ENCODE measurements at regions not wholly inside any gene's neighbourhood (a gene's known extent, or its start where the extent isn't known, plus 50 kb on each side); places are given as distances from the start of the nearest gene placed in this dataset.
"Not testable (repeated sequence)": the region's sequence is repeated elsewhere in the genome, so short reads cannot be mapped to it uniquely, and the experiment has no call there.

- no peaks in the 10 kb centered on the region for H3K27me3 ChIP-seq (ENCODE audit: control insufficient read depth, insufficient read depth, low read length)
- no peak overlapping the region for H3K4me3 ChIP-seq (ENCODE audit: low read length)
- WGBS (ENCODE audit: insufficient coverage, low lambda C conversion rate) = no CpG with 5 or more reads among the region's 16 CpGs
- no peaks in the 10 kb centered on the region for H3K36me3 ChIP-seq (ENCODE audit: control insufficient read depth, insufficient read depth, low read length)
- H3K27ac ChIP-seq (ENCODE audit: low read length) = no peak overlapping the region
- peaks cover 5% of the 10 kb centered on the region for H3K9me3 ChIP-seq (ENCODE audit: control insufficient read depth, low read depth, low read length)
- no peak for DNase-seq
- no peaks in the 10 kb centered on the region for H3K4me1 ChIP-seq (ENCODE audit: control insufficient read depth, insufficient read depth, low read length)
These were observed 61.7 kb upstream of the PPP2R2D start for GRCh38 chr10:131838966-131839742.

- H3K4me1 ChIP-seq (ENCODE audit: control insufficient read depth, insufficient read depth, low read length); H3K4me3 ChIP-seq (ENCODE audit: low read length); H3K9me3 ChIP-seq (ENCODE audit: control insufficient read depth, low read depth, low read length); H3K36me3 ChIP-seq (ENCODE audit: control insufficient read depth, insufficient read depth, low read length); DNase-seq; H3K27me3 ChIP-seq (ENCODE audit: control insufficient read depth, insufficient read depth, low read length); H3K27ac ChIP-seq (ENCODE audit: low read length): not testable (repeated sequence)
- no CpG with 5 or more reads among the region's 15 CpGs for WGBS (ENCODE audit: insufficient coverage, low lambda C conversion rate)
These were observed 60.7 kb upstream of the PPP2R2D start for GRCh38 chr10:131839880-131840787.

- no CpG with 5 or more reads among the region's 3 CpGs for WGBS (ENCODE audit: insufficient coverage, low lambda C conversion rate)
- no peaks in the 10 kb centered on the region for H3K27me3 ChIP-seq (ENCODE audit: control insufficient read depth, insufficient read depth, low read length)
- H3K4me1 ChIP-seq (ENCODE audit: control insufficient read depth, insufficient read depth, low read length) = no peaks in the 10 kb centered on the region
- DNase-seq = no peak
- no peaks in the 10 kb centered on the region for H3K9me3 ChIP-seq (ENCODE audit: control insufficient read depth, low read depth, low read length)
- H3K36me3 ChIP-seq (ENCODE audit: control insufficient read depth, insufficient read depth, low read length) = no peaks in the 10 kb centered on the region
- H3K27ac ChIP-seq (ENCODE audit: low read length) = no peak overlapping the region
- no peak overlapping the region for H3K4me3 ChIP-seq (ENCODE audit: low read length)
These were observed 60.1 kb upstream of the PPP2R2D start for GRCh38 chr10:131840788-131841118.

- no peaks in the 10 kb centered on the region for H3K9me3 ChIP-seq (ENCODE audit: control insufficient read depth, low read depth, low read length)
- H3K36me3 ChIP-seq (ENCODE audit: control insufficient read depth, insufficient read depth, low read length) = no peaks in the 10 kb centered on the region
- H3K27me3 ChIP-seq (ENCODE audit: control insufficient read depth, insufficient read depth, low read length) = no peaks in the 10 kb centered on the region
- no peak for DNase-seq
- no peaks in the 10 kb centered on the region for H3K4me1 ChIP-seq (ENCODE audit: control insufficient read depth, insufficient read depth, low read length)
- no CpG with 5 or more reads among the region's 19 CpGs for WGBS (ENCODE audit: insufficient coverage, low lambda C conversion rate)
- H3K4me3 ChIP-seq (ENCODE audit: low read length) = no peak overlapping the region
- no peak overlapping the region for H3K27ac ChIP-seq (ENCODE audit: low read length)
These were observed 59.6 kb upstream of the PPP2R2D start for GRCh38 chr10:131841131-131841660.

GRCh38 chr10:131841661-131842139 is 59.1 kb upstream of the PPP2R2D start:
- H3K27ac ChIP-seq (ENCODE audit: low read length) = no peak overlapping the region
- WGBS (ENCODE audit: insufficient coverage, low lambda C conversion rate) = no CpG with 5 or more reads among the region's 19 CpGs
- H3K9me3 ChIP-seq (ENCODE audit: control insufficient read depth, low read depth, low read length) = no peaks in the 10 kb centered on the region
- no peaks in the 10 kb centered on the region for H3K36me3 ChIP-seq (ENCODE audit: control insufficient read depth, insufficient read depth, low read length)
- no peak overlapping the region for H3K4me3 ChIP-seq (ENCODE audit: low read length)
- no peaks in the 10 kb centered on the region for H3K4me1 ChIP-seq (ENCODE audit: control insufficient read depth, insufficient read depth, low read length)
- H3K27me3 ChIP-seq (ENCODE audit: control insufficient read depth, insufficient read depth, low read length) = no peaks in the 10 kb centered on the region
- no peak for DNase-seq

GRCh38 chr10:131842351-131843088 is 58.3 kb upstream of the PPP2R2D start:
- Histone ChIP-seq H3K9me3 (ENCODE audit: control insufficient read depth, low read depth, low read length) (no peaks in the 10 kb centered on the region), H3K27me3 (ENCODE audit: control insufficient read depth, insufficient read depth, low read length) (no peaks in the 10 kb centered on the region), H3K36me3 (ENCODE audit: control insufficient read depth, insufficient read depth, low read length) (no peaks in the 10 kb centered on the region), H3K4me3 (ENCODE audit: low read length) (no peak overlapping the region), H3K27ac (ENCODE audit: low read length) (no peak overlapping the region), H3K4me1 (ENCODE audit: control insufficient read depth, insufficient read depth, low read length) (no peaks in the 10 kb centered on the region)
- no CpG with 5 or more reads among the region's 14 CpGs for WGBS (ENCODE audit: insufficient coverage, low lambda C conversion rate)
- no peak for DNase-seq

GRCh38 chr10:131843089-131843595 is 57.7 kb upstream of the PPP2R2D start:
- H3K4me1 ChIP-seq (ENCODE audit: control insufficient read depth, insufficient read depth, low read length) = no peaks in the 10 kb centered on the region
- no peaks in the 10 kb centered on the region for H3K36me3 ChIP-seq (ENCODE audit: control insufficient read depth, insufficient read depth, low read length)
- no peak overlapping the region for H3K27ac ChIP-seq (ENCODE audit: low read length)
- H3K4me3 ChIP-seq (ENCODE audit: low read length) = no peak overlapping the region
- no peak for DNase-seq
- H3K9me3 ChIP-seq (ENCODE audit: control insufficient read depth, low read depth, low read length) = no peaks in the 10 kb centered on the region
- WGBS (ENCODE audit: insufficient coverage, low lambda C conversion rate) = no CpG with 5 or more reads among the region's 8 CpGs
- no peaks in the 10 kb centered on the region for H3K27me3 ChIP-seq (ENCODE audit: control insufficient read depth, insufficient read depth, low read length)

GRCh38 chr10:131843881-131844284 is 56.9 kb upstream of the PPP2R2D start:
- DNase-seq = no peak
- no peaks in the 10 kb centered on the region for H3K4me1 ChIP-seq (ENCODE audit: control insufficient read depth, insufficient read depth, low read length)
- no peaks in the 10 kb centered on the region for H3K36me3 ChIP-seq (ENCODE audit: control insufficient read depth, insufficient read depth, low read length)
- no peaks in the 10 kb centered on the region for H3K27me3 ChIP-seq (ENCODE audit: control insufficient read depth, insufficient read depth, low read length)
- no peak overlapping the region for H3K4me3 ChIP-seq (ENCODE audit: low read length)
- no CpG with 5 or more reads among the region's 16 CpGs for WGBS (ENCODE audit: insufficient coverage, low lambda C conversion rate)
- H3K27ac ChIP-seq (ENCODE audit: low read length) = no peak overlapping the region
- no peaks in the 10 kb centered on the region for H3K9me3 ChIP-seq (ENCODE audit: control insufficient read depth, low read depth, low read length)

- no peaks in the 10 kb centered on the region for H3K36me3 ChIP-seq (ENCODE audit: control insufficient read depth, insufficient read depth, low read length)
- H3K27ac ChIP-seq (ENCODE audit: low read length) = no peak overlapping the region
- no peaks in the 10 kb centered on the region for H3K27me3 ChIP-seq (ENCODE audit: control insufficient read depth, insufficient read depth, low read length)
- no peak for DNase-seq
- no peak overlapping the region for H3K4me3 ChIP-seq (ENCODE audit: low read length)
- no CpG with 5 or more reads among the region's 22 CpGs for WGBS (ENCODE audit: insufficient coverage, low lambda C conversion rate)
- H3K9me3 ChIP-seq (ENCODE audit: control insufficient read depth, low read depth, low read length) = no peaks in the 10 kb centered on the region
- H3K4me1 ChIP-seq (ENCODE audit: control insufficient read depth, insufficient read depth, low read length) = no peaks in the 10 kb centered on the region
These were observed 56.2 kb upstream of the PPP2R2D start for GRCh38 chr10:131844529-131845084.

Data from large intestine (tissue), 3 donors.